Naive thymus-derived CD8-positive, alpha-beta T cell (primary cell): ENCODE measurements at regions not wholly inside any gene's neighbourhood (a gene's known extent, or its start where the extent isn't known, plus 50 kb on each side); places are given as distances from the start of the nearest gene placed in this dataset.

Source experiments
- ATAC-seq, 2 donors: fragments of 150-1000 bp; cut with Tn5 transposase in 1 of 2; sonication (Bioruptor Pico), chemical (Tn5 transposase) in 1 of 2; 1 replicate in 1 of 2; 2 replicates in 1 of 2; pipeline ENCODE4 v1.10.0; 2021; ENCODE audit warnings: mild to moderate bottlenecking in 2 of 2, moderate library complexity in 2 of 2
- POLR2A ChIA-PET: fragments of 350-600 bp; sonication (Branson Sonifier 250); formaldehyde crosslinking; loops from one replicate; lab custom pipeline; 2021; ENCODE audit warnings: antibody characterized with exemption; lab: Charles Lee
- DNase-seq, 10 donors: peaks; one replicate each; pipeline versions ENCODE4 v3.0.0 to v3.0.0-alpha.2; 2020 to 2022
- H3K27ac Mint-ChIP-seq, 10 donors: one replicate each; pipeline ENCODE4 v1.8.0; 2020 to 2022; ENCODE audit warnings: mild to moderate bottlenecking in 10 of 10, mixed read lengths in 10 of 10, moderate library complexity in 4 of 10, inconsistent platforms in 1 of 10
- H3K27me3 Mint-ChIP-seq, 5 donors: one replicate each; pipeline ENCODE4 v1.8.0; 2021 to 2022; ENCODE audit warnings: mixed read lengths in 5 of 5
- H3K36me3 Mint-ChIP-seq, 3 donors: one replicate each; pipeline ENCODE4 v1.8.0; 2020 to 2022; ENCODE audit warnings: mixed read lengths in 3 of 3, mild to moderate bottlenecking in 2 of 3, inconsistent platforms in 1 of 3
- H3K4me1 Mint-ChIP-seq, 4 donors: one replicate each; pipeline ENCODE4 v1.8.0; 2021 to 2022; ENCODE audit warnings: mixed read lengths in 4 of 4
- H3K4me3 Mint-ChIP-seq, 10 donors: one replicate each; pipeline ENCODE4 v1.8.0; 2020 to 2022; ENCODE audit warnings: mild to moderate bottlenecking in 10 of 10, mixed read lengths in 10 of 10, moderate library complexity in 6 of 10, inconsistent platforms in 1 of 10
- H3K9me3 Mint-ChIP-seq, 9 donors: one replicate each; pipeline ENCODE4 v1.8.0; 2020 to 2022; ENCODE audit warnings: mixed read lengths in 9 of 9, mild to moderate bottlenecking in 3 of 9, inconsistent platforms in 1 of 9, moderate library complexity in 1 of 9

DNA sequence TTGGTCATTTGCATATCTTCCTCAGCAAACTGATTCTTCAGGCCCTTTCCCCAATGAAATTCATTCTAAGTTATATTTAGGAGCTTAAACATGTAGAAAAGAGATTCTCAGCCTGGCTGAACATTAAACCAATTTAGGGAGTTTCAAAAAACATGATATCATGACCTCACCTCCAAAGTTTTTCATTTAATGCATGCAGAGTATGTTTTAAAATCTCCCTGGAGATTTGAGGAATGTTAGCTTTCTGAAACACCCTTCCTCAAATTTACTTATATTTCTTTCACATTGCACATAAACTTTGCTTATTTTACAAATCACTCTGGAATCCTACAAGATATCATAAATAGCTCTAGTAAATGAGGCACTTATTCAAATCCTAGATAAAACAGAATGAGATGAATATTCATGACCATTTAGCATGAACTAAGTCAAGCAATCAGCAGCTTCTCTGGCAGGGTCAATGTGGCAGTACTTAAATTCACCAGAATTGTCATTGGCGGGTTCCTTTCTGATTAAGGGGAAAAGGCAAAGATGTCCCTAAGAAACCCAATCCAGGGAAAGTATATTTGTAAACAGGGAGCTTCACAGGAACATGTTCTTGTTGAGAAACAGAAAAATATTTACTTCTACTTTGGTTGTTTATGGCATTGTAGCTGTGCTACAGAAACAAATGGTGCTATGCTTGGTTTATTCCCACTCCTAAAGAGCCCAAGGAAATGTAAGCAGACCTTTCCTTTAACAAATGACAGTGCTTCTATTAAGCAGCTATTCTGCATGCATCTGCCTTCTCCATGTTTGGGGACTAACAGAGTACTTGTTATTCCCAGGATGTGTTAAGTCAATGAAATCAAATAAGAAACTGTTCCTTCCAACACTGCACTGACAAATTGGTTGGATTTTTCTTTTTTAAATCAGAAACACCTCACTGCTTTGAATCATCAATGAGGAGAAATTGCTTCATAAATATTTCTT, 162.3 kb downstream of the C11orf87 start:
- peaks cover 0 to 6% (median 0%) of the 10 kb centered on the region in 9 donors for H3K9me3 Mint-ChIP-seq
- ATAC-seq, result no peak

DNA sequence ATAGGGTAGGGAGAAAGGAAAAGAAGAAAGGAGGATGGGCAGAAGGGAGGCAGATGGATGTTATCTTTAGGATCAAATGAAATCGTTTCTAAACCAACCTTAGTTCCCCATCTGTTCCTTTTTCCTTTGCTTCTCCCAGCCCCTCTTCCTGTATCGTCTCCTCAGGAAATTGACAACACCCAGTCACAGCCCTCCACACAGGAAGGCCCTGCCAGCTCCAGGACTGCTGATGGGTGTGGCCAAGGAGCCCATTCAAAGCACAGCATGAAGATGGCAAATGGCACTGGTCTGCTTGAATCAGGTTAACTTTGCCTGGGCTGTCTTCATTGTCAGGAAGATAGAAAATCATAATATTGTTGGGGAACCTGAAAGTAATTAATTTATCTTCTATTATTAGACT, 164.8 kb downstream of the C11orf87 start:
- H3K27me3 Mint-ChIP-seq, result peaks cover 0 to 4% (median 0%) of the 10 kb centered on the region in 5 donors
- no peak for DNase-seq
- POLR2A ChIA-PET, result no interaction called here
- H3K9me3 Mint-ChIP-seq, result peaks cover 0 to 3% (median 0%) of the 10 kb centered on the region in 9 donors
- no peaks in the 10 kb centered on the region for H3K36me3 Mint-ChIP-seq
- H3K4me1 Mint-ChIP-seq, result no peaks in the 10 kb centered on the region
- no peak for ATAC-seq
- H3K4me3 Mint-ChIP-seq, result no peak overlapping the region
- H3K27ac Mint-ChIP-seq, result no peak overlapping the region

More for the DNA sequence above, 162.3 kb downstream of the C11orf87 start:
- Mint-ChIP-seq H3K36me3 (no peaks in the 10 kb centered on the region), H3K27ac (no peak overlapping the region), H3K4me1 (no peaks in the 10 kb centered on the region), H3K27me3 (peaks cover 0 to 4% (median 0%) of the 10 kb centered on the region in 5 donors), H3K4me3 (no peak overlapping the region)
- POLR2A ChIA-PET, result no interaction called here
- DNase-seq, result no peak

DNA sequence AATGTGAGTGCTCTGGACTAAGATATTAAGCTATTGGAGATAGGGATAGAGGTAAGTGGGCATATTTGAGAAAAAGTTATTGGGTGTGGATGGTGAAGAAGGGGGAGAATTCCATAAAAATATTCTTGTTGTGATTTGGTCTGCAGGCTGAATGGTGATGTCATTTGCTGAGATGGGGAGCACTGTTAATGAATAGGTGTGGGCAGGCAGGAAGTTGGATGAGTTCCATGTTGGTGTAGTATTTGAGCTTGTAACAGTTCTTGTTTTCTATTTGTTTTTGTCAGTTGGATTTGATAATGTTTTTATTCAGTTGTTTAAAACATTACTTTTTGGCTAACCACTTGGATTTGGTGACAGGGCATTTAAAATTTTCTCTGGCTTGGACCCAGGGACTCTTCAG, 168.8 kb downstream of the C11orf87 start:
- Mint-ChIP-seq H3K4me3 (no peak overlapping the region), H3K27me3 (peaks cover 0 to 4% (median 0%) of the 10 kb centered on the region in 5 donors)

DNA sequence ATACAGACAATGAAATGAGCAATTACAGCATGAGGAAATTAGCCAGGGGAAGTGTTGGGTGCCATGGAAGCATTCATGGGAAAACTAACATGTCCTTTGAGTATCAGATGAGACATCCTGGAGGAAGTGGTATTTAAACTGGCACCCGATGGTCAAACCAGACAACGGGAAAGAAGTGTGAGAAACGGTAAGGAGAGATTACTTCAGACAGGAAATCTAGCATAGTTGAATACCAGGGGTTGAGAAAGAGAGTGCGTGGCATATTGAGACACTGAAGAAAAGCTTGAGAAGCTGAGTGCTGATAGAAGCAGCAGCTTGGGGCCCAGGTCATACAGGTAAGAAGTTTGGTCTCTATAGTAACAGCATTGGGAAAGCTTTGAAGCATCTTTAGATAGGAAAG, 175.3 kb downstream of the C11orf87 start:
- POLR2A ChIA-PET, result no interaction called here
- H3K27ac Mint-ChIP-seq, result no peak overlapping the region
- DNase-seq (no peak), ATAC-seq (no peak)
- H3K27me3 Mint-ChIP-seq, result peaks cover 0 to 5% (median 0%) of the 10 kb centered on the region in 5 donors
- H3K4me1 Mint-ChIP-seq, result no peaks in the 10 kb centered on the region
- no peaks in the 10 kb centered on the region for H3K36me3 Mint-ChIP-seq
- H3K9me3 Mint-ChIP-seq, result peaks cover 0 to 2% (median 0%) of the 10 kb centered on the region in 9 donors
- H3K4me3 Mint-ChIP-seq, result no peak overlapping the region

More for the DNA sequence above, 168.8 kb downstream of the C11orf87 start:
- Mint-ChIP-seq H3K36me3 (no peaks in the 10 kb centered on the region), H3K4me1 (no peaks in the 10 kb centered on the region), H3K27ac (no peak overlapping the region), H3K9me3 (peaks cover 0 to 3% (median 0%) of the 10 kb centered on the region in 9 donors)
- ATAC-seq (no peak), DNase-seq (no peak)
- POLR2A ChIA-PET, result no interaction called here

DNA sequence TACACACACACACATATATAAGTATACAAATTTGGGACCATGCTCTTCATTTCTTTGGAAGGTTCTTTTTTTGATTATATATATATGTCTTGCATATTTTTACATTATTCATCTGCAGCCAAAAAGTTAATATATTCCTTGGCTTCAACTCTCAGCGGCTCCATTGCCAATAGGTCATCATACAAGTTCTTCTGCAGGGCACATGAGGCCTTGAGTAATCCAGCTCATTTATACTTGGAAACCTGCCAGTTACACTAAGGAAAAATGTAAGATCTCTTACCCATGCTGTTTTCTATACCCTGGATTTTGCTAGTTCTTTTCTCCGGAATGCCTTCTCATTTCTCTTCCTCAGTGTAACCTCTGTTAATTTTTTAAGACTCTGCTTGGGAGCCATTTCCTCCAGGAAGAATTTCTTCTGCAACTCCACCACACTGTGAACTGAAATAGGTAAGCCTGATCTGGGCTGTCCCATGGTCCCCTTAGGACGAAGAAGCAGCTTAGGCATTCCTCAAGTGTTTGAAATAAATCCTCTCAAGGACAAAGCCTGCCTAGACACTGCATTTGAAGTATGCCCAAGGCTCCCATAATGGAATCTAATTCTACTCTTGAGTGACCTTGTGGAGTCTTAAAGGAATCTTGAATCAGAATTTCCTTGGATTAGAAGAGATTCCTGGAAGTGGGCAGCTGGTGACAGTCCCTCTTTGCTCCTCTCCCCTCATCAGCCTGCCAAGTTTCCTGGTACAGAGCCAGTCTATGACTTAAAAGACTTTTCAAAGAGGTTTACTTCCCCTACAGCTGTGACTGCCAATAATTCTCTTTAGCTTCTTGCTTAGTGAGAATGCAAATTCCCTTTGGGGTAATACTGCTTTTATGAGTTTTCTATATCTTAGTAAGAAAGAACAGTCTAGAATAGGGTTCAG, 182.8 kb downstream of the C11orf87 start:
- Mint-ChIP-seq H3K27me3 (no peaks in the 10 kb centered on the region), H3K27ac (no peak overlapping the region), H3K36me3 (no peaks in the 10 kb centered on the region), H3K9me3 (peaks cover 0 to 3% (median 0%) of the 10 kb centered on the region in 9 donors), H3K4me1 (no peaks in the 10 kb centered on the region), H3K4me3 (no peak overlapping the region)
- POLR2A ChIA-PET, result no interaction called here
- DNase-seq (no peak), ATAC-seq (no peak)

DNA sequence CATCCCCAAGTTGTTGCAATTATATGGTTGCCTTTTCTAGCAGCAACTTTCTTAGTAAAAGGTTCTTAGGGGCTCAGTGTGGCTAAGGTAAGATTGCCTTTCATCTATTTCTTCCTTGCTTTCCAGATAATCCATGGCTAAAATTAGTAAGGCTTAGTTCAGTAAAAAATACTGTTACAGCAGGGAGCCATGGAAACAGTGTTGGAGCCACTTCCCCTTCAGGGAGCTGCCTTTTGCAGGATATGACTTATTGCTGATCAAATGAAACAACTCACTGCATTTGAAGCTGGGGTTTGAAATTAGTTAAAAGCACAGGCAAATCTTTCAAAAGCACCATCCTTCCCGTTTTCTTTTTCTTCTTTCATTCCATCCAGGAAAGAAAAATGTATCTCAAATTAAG, 184.3 kb downstream of the C11orf87 start:
- DNase-seq (no peak), ATAC-seq (no peak)
- peaks cover 0 to 3% (median 0%) of the 10 kb centered on the region in 9 donors for H3K9me3 Mint-ChIP-seq
- H3K27ac Mint-ChIP-seq, result no peak overlapping the region
- no peaks in the 10 kb centered on the region for H3K27me3 Mint-ChIP-seq
- POLR2A ChIA-PET, result no interaction called here
- H3K36me3 Mint-ChIP-seq, result no peaks in the 10 kb centered on the region
- no peaks in the 10 kb centered on the region for H3K4me1 Mint-ChIP-seq
- no peak overlapping the region for H3K4me3 Mint-ChIP-seq

DNA sequence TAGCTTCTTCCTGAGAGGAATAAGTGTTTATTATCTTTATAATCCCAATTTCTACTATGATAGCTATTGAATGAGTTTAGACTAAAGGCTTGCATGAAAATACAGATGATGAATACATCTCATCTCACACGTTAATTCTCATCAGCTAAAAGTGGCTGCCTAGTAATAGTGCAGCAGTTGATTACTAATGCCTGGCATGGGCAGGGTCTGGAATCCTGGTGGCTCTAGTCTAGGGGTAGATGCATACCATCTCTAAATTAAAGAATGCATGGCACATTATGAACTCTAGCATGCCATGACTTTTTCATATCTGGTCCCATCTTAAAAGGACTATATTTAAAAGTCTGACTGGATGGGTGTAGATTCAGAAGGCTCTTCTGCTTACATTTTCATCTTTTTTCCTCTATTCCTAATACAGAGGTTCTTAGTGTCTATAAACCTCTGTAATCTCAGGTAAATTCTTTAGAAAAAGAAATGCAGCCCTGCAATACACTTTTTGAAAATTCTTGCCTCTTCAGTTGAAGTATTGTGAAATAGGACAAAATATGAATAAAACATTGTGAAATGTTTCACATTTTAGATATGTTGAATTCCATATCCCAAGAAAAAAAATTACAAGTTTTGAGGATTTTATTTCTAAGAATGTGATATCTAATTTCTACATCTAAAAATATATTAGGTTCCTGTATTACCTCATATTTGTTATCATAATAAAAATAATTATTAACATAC, 187.6 kb downstream of the C11orf87 start:
- H3K4me1 Mint-ChIP-seq, result no peaks in the 10 kb centered on the region
- POLR2A ChIA-PET, result no interaction called here
- DNase-seq, result no peak
- peaks cover 0 to 16% (median 2%) of the 10 kb centered on the region in 9 donors for H3K9me3 Mint-ChIP-seq
- H3K27ac Mint-ChIP-seq, result no peak overlapping the region
- no peak overlapping the region for H3K4me3 Mint-ChIP-seq
- H3K36me3 Mint-ChIP-seq, result no peaks in the 10 kb centered on the region
- H3K27me3 Mint-ChIP-seq, result peaks cover 0 to 8% (median 1%) of the 10 kb centered on the region in 5 donors
- ATAC-seq, result no peak

DNA sequence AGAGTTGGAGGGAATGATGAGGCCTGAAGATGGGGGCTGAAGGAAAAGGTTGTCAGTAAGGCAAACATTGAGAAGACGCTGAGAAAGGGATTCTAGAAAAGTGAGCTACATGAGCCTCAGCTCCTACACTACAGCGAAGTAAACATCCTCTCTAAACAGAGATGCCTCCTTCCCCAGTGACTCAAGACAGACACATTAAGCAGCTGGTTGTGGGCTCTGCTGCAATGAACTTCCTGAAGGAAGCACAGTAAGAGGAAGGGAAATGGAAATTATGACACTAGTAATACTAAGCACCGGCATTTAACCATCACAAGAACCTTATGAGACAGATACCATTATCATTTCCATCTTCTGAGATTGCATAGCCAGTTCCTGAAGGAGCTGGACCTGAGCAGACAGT, 190.5 kb downstream of the C11orf87 start:
- H3K4me3 Mint-ChIP-seq, result no peak overlapping the region
- no peaks in the 10 kb centered on the region for H3K36me3 Mint-ChIP-seq
- POLR2A ChIA-PET, result no interaction called here
- no peak for DNase-seq
- no peaks in the 10 kb centered on the region for H3K4me1 Mint-ChIP-seq
- H3K27me3 Mint-ChIP-seq, result peaks cover 0 to 8% (median 1%) of the 10 kb centered on the region in 5 donors
- ATAC-seq, result no peak
- peaks cover 0 to 27% (median 2%) of the 10 kb centered on the region in 9 donors for H3K9me3 Mint-ChIP-seq
- H3K27ac Mint-ChIP-seq, result no peak overlapping the region

DNA sequence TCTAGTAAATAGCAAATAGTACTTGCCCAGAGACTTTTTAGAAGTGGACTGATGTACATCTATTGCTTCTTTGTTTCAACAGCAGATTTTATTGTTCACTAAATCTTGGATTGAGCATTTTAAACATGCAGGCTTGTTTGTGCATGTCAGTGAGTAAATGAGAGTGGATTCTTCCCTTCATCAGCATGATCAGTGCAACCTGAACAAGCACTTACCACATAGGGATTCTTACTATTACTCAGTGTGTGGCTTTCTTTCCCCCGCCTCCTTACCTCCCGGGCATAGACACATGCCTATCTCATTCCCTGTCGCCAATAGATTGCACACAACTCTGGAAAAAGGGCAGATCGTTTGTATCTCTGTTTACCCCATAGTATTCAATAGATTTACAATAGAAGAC, 197.5 kb downstream of the C11orf87 start:
- no peak for ATAC-seq
- Mint-ChIP-seq H3K9me3 (peaks cover 0 to 28% (median 4%) of the 10 kb centered on the region in 9 donors), H3K4me1 (no peaks in the 10 kb centered on the region), H3K36me3 (peaks cover 0 to 8% (median 0%) of the 10 kb centered on the region in 3 donors), H3K27ac (no peak overlapping the region), H3K27me3 (peaks cover 0 to 3% (median 0%) of the 10 kb centered on the region in 5 donors), H3K4me3 (no peak overlapping the region)
- no peak for DNase-seq
- POLR2A ChIA-PET, result no interaction called here

DNA sequence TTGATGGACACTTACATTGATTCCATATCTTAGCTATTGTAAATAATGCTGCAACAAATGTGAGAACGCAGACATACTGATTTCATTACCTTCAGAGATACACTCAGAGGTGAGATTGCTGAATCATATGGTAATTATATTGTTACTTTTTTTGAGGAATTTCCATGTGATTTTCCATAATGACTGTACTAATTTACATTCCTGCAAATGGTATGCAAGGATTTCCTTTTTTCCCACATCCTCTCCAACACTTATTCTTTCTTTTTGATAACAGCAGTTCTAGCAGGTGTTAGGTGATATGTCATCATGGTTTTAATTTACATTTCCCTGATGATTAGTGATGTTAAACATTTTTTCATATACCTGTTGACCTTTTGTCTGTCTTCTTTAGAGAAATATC, 207.7 kb downstream of the C11orf87 start:
- Mint-ChIP-seq H3K9me3 (peaks cover 4 to 23% (median 10%) of the 10 kb centered on the region in 9 donors), H3K27ac (no peak overlapping the region), H3K36me3 (peaks cover 0 to 7% (median 5%) of the 10 kb centered on the region in 3 donors), H3K4me1 (no peaks in the 10 kb centered on the region), H3K4me3 (no peak overlapping the region), H3K27me3 (peaks cover 0 to 5% (median 0%) of the 10 kb centered on the region in 5 donors)
- ATAC-seq, result no peak
- DNase-seq, result no peak
- POLR2A ChIA-PET, result no interaction called here

DNA sequence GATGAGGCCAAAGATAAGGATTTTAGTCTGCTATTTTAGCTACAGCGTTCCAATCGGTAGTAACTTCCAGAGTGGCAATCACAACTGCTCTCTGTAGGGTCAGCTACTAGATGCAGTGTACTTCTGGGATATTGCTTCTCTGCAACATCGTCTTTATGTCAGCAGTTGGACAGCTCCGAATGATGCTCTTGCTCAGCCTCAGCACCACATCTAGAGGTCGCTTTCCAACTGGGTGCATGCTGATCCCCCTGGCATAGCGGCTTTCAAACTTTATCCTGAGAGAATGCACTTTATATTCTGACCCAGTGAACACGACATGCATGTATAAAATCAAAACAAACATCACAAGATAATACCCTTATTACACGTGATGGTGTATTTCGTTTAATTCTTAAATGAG, 219.6 kb downstream of the C11orf87 start:
- Mint-ChIP-seq H3K4me3 (no peak overlapping the region), H3K27me3 (peaks cover 0 to 4% (median 0%) of the 10 kb centered on the region in 5 donors), H3K9me3 (peaks cover 0 to 12% (median 4%) of the 10 kb centered on the region in 9 donors), H3K27ac (no peak overlapping the region), H3K36me3 (no peaks in the 10 kb centered on the region), H3K4me1 (no peaks in the 10 kb centered on the region)
- DNase-seq (no peak), ATAC-seq (no peak)
- POLR2A ChIA-PET, result no interaction called here

DNA sequence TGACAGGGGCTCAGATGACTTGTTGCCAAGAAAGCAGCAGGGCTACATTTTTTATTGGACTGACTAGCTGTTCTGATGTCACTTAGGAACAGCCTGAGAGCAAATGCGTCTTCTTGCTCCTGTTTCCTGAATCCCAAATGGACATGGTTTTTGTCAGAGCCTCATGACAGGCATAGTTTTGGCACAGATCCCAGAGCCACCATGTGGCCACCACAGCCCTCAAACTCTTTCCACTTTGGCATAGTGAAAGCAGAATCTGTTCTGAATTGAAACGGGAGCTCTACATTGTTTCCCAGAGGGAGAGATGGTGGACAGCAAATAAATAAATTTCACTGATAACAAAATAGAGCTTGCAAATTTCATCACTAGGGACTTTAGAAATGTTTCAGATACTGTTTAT, 222.2 kb downstream of the C11orf87 start:
- no peaks in the 10 kb centered on the region for H3K36me3 Mint-ChIP-seq
- no peaks in the 10 kb centered on the region for H3K4me1 Mint-ChIP-seq
- no peak overlapping the region for H3K27ac Mint-ChIP-seq
- H3K27me3 Mint-ChIP-seq, result peaks cover 0 to 4% (median 0%) of the 10 kb centered on the region in 5 donors
- H3K9me3 Mint-ChIP-seq, result no peaks in the 10 kb centered on the region
- DNase-seq (no peak), ATAC-seq (no peak)
- POLR2A ChIA-PET, result no interaction called here
- no peak overlapping the region for H3K4me3 Mint-ChIP-seq
